Activated B cell treated with CpG ODN at 0.5 μM for 24 hours (primary cell): ENCODE measurements at regions not wholly inside any gene's neighbourhood (a gene's known extent, or its start where the extent isn't known, plus 50 kb on each side); places are given as distances from the start of the nearest gene placed in this dataset.

Source experiments
- ATAC-seq: fragments of 200-7000 bp; cut with Tn5 transposase; one replicate; pipeline ENCODE4 v1.10.0; 2021; ENCODE audit warnings: low read depth, mild to moderate bottlenecking, moderate library complexity
- CTCF ChIA-PET: fragments of 350-600 bp; sonication (Branson Sonifier 250); formaldehyde crosslinking; loops from one replicate; lab custom pipeline; 2021; ENCODE audit warnings: antibody characterized with exemption; lab: Charles Lee
- POLR2A ChIA-PET: fragments of 350-600 bp; sonication (Branson Sonifier 250); formaldehyde crosslinking; loops from one replicate; lab custom pipeline; 2021; ENCODE audit warnings: antibody characterized with exemption; lab: Charles Lee
- DNase-seq: peaks from one replicate; pipeline ENCODE4 v3.0.0; 2022
- H3K27ac Mint-ChIP-seq: one replicate; pipeline ENCODE4 v1.8.0; 2020; ENCODE audit warnings: mixed read lengths
- H3K27me3 Mint-ChIP-seq: one replicate; pipeline ENCODE4 v1.8.0; 2021; ENCODE audit warnings: mixed read lengths
- H3K36me3 Mint-ChIP-seq: one replicate; pipeline ENCODE4 v1.8.0; 2021; ENCODE audit warnings: low read depth, mixed read lengths
- H3K4me1 Mint-ChIP-seq: one replicate; pipeline ENCODE4 v1.8.0; 2021; ENCODE audit warnings: mixed read lengths
- H3K4me3 Mint-ChIP-seq: one replicate; pipeline ENCODE4 v1.8.0; 2020; ENCODE audit warnings: mild to moderate bottlenecking, mixed read lengths
- H3K9me3 Mint-ChIP-seq: one replicate; pipeline ENCODE4 v1.8.0; 2020; ENCODE audit warnings: mixed read lengths
- CTCF ChIP-seq: fragments of 200-600 bp; IDR thresholded peaks from one replicate; pipeline ENCODE4 v1.8.0; 2022; ENCODE audit warnings: antibody characterized with exemption, mild to moderate bottlenecking
- intact Hi-C: fragments of 100-400 bp; cut with micrococcal nuclease; formaldehyde crosslinking; loops from one replicate; pipeline ENCODE4 v1.15.1; 2024

- intact Hi-C loops = no loop called here
- H3K36me3 Mint-ChIP-seq = no peaks in the 10 kb centered on the region
- H3K4me3 Mint-ChIP-seq = no peak overlapping the region
- no peak for ATAC-seq
- H3K27ac Mint-ChIP-seq = no peak overlapping the region
- CTCF ChIA-PET = no interaction called here
- H3K9me3 Mint-ChIP-seq = peaks cover 12% of the 10 kb centered on the region
- DNase-seq = no peak
- POLR2A ChIA-PET = no interaction called here
- no peaks in the 10 kb centered on the region for H3K27me3 Mint-ChIP-seq
- no peak for TF ChIP-seq CTCF
- H3K4me1 Mint-ChIP-seq = no peaks in the 10 kb centered on the region
Observed at GRCh38 chr10:2464483-2464882, 602.9 kb upstream of the PFKP start.

GRCh38 chr10:2463316-2463715 is 604.0 kb upstream of the PFKP start:
- POLR2A ChIA-PET = no interaction called here
- CTCF ChIA-PET = no interaction called here
- no peak for TF ChIP-seq CTCF
- peaks cover 12% of the 10 kb centered on the region for H3K9me3 Mint-ChIP-seq
- ATAC-seq (no peak), DNase-seq (no peak)
- H3K4me3 Mint-ChIP-seq = no peak overlapping the region
- H3K27ac Mint-ChIP-seq = no peak overlapping the region
- no peaks in the 10 kb centered on the region for H3K4me1 Mint-ChIP-seq
- no peaks in the 10 kb centered on the region for H3K36me3 Mint-ChIP-seq
- intact Hi-C loops = no loop called here
- H3K27me3 Mint-ChIP-seq = no peaks in the 10 kb centered on the region

GRCh38 chr10:2462581-2462980 is 604.8 kb upstream of the PFKP start:
- ChIA-PET CTCF (no interaction called here), POLR2A (no interaction called here)
- no peaks in the 10 kb centered on the region for H3K27me3 Mint-ChIP-seq
- H3K9me3 Mint-ChIP-seq = peaks cover 14% of the 10 kb centered on the region
- no peak for DNase-seq
- no peaks in the 10 kb centered on the region for H3K4me1 Mint-ChIP-seq
- no peaks in the 10 kb centered on the region for H3K36me3 Mint-ChIP-seq
- no peak overlapping the region for H3K4me3 Mint-ChIP-seq
- intact Hi-C loops = no loop called here
- no peak for ATAC-seq
- H3K27ac Mint-ChIP-seq = no peak overlapping the region
- no peak for TF ChIP-seq CTCF

GRCh38 chr10:2460812-2461211 is 606.5 kb upstream of the PFKP start:
- intact Hi-C loops = no loop called here
- POLR2A ChIA-PET = no interaction called here
- ATAC-seq = no peak

GRCh38 chr10:2459713-2460112 is 607.6 kb upstream of the PFKP start:
- Mint-ChIP-seq H3K36me3 (no peaks in the 10 kb centered on the region), H3K9me3 (peaks cover 18% of the 10 kb centered on the region), H3K4me3 (no peak overlapping the region), H3K27ac (no peak overlapping the region), H3K4me1 (no peaks in the 10 kb centered on the region), H3K27me3 (no peaks in the 10 kb centered on the region)
- intact Hi-C loops = no loop called here
- DNase-seq (no peak), ATAC-seq (no peak)
- no peak for TF ChIP-seq CTCF
- CTCF ChIA-PET = no interaction called here
- POLR2A ChIA-PET = no interaction called here

More at GRCh38 chr10:2460812-2461211, 606.5 kb upstream of the PFKP start:
- no peak for TF ChIP-seq CTCF
- CTCF ChIA-PET = no interaction called here
- Mint-ChIP-seq H3K4me3 (no peak overlapping the region), H3K27ac (no peak overlapping the region), H3K36me3 (no peaks in the 10 kb centered on the region), H3K27me3 (no peaks in the 10 kb centered on the region), H3K9me3 (peaks cover 17% of the 10 kb centered on the region), H3K4me1 (no peaks in the 10 kb centered on the region)
- DNase-seq = no peak
